Cardiac fibroblast (primary cell): ENCODE measurements at regions not wholly inside any gene's neighbourhood (a gene's known extent, or its start where the extent isn't known, plus 50 kb on each side); places are given as distances from the start of the nearest gene placed in this dataset.

Experiments
- DNase-seq, 2 donors: peaks; one replicate each; pipeline versions ENCODE4 v3.0.0 to v3.0.0-alpha.2; 2010; ENCODE audit warnings: low read depth in 2 of 2
- H3K4me3 ChIP-seq, 2 donors: replicated peaks in 1 of 2; 1 replicate in 1 of 2; 2 replicates in 1 of 2; pipeline ENCODE4 v1.5.1; 2011; ENCODE audit warnings: low read depth in 2 of 2, low read length in 2 of 2, mild to moderate bottlenecking in 2 of 2, moderate library complexity in 1 of 2
- CTCF ChIP-seq: IDR thresholded peaks from one replicate; pipeline ENCODE4 v1.5.1; 2011; ENCODE audit warnings: low read depth, mild to moderate bottlenecking, low read length, inconsistent platforms

GRCh38 chr10:33815776-33816175 is 481.3 kb upstream of the NRP1 start:
- DNase-seq = no peak
- H3K4me3 ChIP-seq = no peak overlapping the region
- TF ChIP-seq CTCF = no peak

GRCh38 chr10:33813871-33814270 is 479.4 kb upstream of the NRP1 start:
- no peak overlapping the region for H3K4me3 ChIP-seq
- DNase-seq = no peak
- TF ChIP-seq CTCF = no peak

GRCh38 chr10:33813415-33813814 is 478.9 kb upstream of the NRP1 start:
- TF ChIP-seq CTCF = no peak
- H3K4me3 ChIP-seq = no peak overlapping the region
- DNase-seq = no peak

DNA sequence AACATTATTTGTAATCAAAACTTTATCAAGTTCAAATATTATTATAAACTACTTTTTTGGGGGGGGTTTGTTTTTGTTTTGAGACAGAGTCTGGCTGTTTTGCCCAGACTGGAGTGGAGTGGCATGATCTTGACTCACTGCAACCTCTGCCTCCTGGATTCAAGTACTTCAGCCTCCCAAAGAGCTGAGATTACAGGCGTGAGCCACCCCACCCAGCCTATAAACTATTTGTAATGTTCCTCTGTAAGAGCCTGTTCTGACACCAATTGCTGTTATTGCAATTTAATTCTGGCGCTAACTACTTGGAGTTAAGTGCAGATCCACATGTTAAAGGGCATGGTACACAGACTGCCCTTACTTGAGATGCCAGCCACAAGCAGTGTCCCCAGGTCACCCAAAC is 478.1 kb upstream of the NRP1 start:
- TF ChIP-seq CTCF = no peak
- no peak for DNase-seq
- H3K4me3 ChIP-seq = no peak overlapping the region

DNA sequence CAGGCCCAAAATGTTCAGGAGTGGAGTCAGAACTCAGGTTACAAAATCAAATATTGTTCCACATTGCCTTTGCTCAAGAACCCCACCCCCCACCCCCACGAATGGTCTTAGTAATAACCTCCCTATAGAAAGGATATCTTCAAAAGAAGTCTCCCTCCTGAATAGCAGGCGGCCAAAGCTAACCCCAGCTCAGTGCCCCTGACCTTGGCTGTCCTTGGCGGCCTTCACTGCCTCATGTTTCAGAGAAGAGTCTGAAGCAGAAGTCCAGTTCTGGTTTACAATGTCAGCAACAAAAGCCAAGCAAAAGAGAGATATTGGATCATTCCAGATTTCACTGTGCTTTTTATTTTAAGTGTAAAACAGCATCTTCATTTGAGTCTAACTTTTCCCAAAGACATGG is 476.5 kb upstream of the NRP1 start:
- no peak for DNase-seq
- no peak for TF ChIP-seq CTCF
- no peak overlapping the region for H3K4me3 ChIP-seq

GRCh38 chr10:33809732-33810131 is 475.3 kb upstream of the NRP1 start:
- no peak for TF ChIP-seq CTCF
- no peak overlapping the region for H3K4me3 ChIP-seq
- no peak for DNase-seq

GRCh38 chr10:33808475-33808874 is 474.0 kb upstream of the NRP1 start:
- no peak for DNase-seq
- H3K4me3 ChIP-seq = no peak overlapping the region
- no peak for TF ChIP-seq CTCF
